Suppressor macrophage treated with lipopolysaccharide for 1 hour (primary cell): ENCODE measurements at regions not wholly inside any gene's neighbourhood (a gene's known extent, or its start where the extent isn't known, plus 50 kb on each side); places are given as distances from the start of the nearest gene placed in this dataset.

Source experiments
- DNase-seq, 3 donors: peaks; one replicate each; pipeline ENCODE4 v3.0.0-alpha.2; 2020 to 2022

DNA sequence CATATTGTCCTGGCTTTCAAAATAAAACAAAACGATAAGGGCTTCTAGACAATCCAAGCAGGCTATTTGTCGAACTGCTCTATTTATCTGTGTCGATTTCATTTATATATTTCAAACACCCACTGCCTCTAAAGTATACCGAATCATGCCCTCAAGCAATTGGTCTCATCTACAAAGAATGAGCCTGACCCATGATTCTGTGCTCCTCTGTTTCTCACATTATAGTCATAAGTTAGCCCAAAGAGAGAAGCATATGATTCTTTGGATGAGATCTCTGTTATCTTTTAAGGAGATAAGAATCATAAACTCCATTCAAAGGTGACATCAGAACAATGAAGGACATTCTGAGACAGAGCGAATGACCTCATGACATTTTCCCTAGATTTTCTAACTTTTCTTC is 191.1 kb downstream of the MAP2K6 start:
- no peak for DNase-seq

DNA sequence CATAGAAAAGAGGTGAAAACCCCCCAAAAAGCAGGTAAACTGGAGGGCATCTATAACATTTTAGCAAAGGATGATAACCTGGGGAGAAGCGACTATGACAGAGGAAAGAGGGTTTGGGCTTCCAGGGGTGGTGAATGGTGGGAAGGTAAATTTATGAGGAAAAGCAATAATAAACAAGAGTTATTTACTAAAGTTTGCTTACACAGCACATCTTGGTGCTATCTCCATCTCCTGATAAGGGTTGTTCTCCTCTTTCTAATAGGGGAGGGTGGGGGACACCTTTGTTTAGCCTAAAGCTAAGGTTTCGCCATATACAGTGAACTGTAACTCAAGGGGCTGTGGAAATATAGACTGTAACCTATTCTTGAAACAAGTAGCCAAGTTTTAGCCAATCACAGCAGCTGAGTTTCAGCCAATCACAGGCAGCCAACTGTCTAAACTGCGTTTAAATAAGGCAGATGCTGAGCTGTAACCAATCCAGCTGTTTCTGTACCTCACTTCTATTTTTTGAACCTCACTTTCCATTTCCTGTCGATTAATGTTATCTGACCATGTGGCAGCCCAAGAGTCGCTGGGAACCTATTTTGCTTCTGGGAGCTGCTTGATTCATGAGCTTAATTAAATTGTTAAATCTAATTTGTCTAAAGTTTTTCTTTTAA is 191.8 kb downstream of the MAP2K6 start:
- DNase-seq = no peak

DNA sequence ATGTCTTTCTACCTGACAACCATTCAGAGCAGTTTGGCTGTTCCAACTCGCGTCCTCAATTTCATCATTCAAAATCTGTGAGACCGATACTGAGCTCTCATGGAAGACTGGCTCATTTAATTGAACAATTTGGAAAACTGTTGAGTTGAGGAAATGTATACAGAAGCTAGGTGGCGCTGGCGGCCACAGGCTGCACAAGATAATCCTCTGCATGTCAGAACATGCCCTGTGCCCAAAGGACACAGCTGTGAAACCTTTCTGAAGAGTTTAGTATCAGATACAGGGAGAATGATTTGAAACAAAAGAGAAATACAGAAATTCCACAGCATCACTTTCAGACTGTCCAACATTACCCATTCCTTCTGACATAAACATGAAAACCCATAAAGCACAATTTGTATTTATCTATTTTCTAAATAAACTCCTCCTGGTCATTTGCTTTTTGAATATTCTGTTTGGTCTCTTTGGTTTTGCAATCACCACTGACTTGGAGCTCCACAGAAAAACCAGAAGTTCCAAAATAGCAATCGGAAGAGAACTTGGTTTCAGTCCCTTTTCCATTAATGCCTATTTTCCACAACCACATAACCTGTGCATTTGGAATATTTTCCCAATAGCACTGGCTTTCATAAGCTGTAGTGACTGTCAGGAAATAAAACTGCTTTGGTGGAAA is 192.8 kb downstream of the MAP2K6 start:
- peak; percentile 60 to 70 (median 70) for DNase-seq

DNA sequence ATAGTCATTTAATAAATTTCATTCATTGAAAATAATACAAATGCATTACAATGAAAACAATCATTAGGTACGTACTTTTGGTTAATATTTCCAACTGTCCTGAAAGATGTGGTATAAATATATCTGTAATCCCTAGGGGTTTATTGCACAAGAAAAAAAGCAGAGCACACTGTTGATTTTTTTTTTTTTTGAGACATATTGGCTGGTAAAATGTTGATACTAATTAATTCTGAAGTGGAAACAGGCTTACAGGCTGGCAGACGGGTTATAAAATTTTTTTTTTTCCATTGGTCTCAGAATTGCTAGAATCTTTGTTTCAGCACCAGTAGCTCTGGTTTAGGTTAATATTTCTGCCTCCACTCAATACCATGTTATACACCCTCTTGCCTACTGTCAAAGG is 193.6 kb downstream of the MAP2K6 start:
- no peak for DNase-seq

DNA sequence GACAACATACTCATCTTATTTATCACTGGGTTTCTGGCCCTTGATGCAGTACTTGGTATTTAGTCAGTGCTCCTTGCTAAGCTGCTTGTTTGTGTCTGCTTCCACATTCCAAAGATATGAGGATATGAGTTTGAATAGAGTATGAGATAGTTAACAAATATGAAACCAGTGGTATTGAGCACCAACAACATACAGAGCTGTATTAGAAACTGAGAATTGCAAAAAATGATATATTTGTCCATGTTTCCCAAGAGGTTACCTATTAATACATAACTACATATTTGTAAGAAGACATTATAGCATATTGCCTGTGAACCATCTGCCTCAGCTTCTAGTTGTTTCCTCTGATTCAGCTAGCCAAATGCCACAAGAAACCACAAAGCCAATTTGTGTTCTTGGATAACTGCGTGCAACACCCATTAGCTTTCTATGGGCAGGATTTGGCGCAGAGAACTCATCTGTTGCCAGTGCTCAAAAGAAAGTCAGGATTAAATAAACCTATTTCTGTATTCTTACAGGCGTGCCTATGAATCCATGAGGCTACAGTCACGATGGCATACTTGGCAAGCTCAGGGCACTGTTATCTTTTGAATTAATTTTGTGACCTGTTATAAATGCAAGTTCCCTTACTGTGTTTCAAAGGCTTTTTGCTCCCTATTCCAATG is 194.4 kb downstream of the MAP2K6 start:
- peak in 1 of 3 donors; percentile 7 for DNase-seq

DNA sequence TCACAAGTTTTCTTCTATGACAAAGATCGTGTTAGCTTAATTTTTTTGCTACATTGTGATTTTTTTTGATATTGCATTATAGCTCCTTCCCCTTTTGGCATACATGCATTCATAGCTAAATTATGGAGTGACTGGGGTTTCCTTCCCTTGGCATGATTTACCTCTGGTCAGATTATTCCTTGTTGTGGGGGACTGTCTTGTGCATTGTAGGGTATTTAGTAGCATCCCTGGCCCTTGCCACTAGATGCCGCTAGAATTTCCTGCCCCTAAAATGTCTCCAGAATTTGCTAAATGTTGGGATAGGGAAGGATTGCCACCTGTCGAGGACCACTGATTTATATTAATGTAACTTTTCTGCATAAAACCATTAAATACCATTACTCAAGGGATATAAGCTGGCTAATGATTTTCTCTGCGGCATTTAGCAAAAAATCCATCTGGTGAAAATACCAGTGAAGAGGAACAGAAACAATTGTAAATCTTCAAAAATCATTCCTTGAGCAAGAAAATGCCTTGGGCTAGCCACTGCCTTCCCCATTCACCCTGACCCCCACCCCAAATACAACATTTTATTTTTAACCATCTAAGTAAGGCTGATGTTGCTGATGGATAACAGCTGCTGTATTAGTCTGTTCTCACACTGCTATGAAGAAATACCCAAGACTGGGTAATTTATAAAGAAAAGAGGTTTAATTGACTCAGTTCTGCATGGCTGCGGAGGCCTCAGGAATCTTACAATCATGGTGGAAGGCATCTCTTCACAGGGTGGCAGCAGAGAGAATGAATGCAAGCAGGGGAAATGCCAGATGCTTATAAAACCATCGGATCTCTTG is 195.2 kb downstream of the MAP2K6 start:
- peak; percentile 17 to 27 (median 20) for DNase-seq

DNA sequence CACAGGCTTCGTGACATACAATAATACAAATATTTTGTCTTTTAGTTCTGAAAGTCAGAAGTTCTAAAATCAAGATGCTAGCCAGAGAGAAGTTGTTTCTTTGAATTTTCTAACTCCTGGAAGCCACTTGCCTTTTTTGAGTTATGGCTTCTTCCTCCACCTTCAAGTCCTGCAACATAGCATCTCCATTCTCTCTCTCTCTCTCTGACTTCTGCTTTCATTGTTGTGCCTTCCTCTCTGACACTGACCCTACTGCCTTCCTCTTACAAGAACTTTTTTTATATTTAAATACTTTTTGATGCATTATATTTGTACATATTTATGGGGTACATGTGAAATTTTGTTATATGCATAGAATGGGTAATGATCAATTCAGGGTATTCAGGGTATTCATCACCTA is 205.9 kb downstream of the MAP2K6 start:
- DNase-seq = peak in 1 of 3 donors; percentile 4

DNA sequence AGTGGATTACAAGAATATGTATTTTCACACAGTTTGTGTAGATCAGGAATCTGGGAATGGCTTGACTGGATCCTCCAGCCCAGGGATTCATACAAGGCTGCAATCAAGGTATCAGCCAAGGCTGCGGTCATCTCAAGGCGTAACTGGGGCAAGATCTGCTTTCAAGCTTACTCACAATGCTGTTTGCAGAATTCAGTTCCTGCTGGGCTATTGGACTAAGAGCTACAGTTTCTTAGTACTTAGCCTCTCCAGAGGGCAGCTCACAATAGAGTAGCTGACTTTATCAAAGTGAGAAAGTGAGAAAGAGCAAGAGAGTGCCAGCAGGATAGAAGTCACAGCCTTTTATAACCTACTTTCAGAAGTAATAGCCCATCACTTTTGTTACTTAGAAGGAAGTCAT is 211.0 kb downstream of the MAP2K6 start:
- no peak for DNase-seq

DNA sequence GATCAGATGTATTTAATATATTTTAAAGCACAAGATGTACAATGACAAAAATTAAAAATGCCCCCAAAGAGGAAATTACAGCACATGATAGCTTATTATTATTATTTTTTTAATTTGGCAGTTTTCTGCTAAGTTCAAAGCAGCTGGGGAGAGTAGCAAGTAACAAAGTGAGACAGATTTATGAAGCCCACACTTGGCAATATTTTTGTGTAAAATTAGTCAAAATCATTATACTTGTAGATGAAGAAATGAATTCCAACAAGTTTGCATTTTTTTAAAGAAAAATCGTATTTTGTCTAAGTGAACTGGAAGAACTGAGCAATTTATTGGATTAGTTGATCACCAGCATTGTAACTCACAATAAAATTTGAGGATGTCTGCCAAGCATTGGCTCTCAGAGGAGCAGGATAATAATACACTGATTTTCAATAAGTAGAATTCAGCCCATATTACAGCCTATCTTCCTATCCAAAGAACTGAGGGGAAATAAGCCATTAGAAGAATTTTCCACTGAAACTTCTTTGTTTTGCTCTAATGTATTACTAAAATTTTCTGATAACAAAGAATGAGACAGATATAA is 215.6 kb downstream of the MAP2K6 start:
- no peak for DNase-seq

DNA sequence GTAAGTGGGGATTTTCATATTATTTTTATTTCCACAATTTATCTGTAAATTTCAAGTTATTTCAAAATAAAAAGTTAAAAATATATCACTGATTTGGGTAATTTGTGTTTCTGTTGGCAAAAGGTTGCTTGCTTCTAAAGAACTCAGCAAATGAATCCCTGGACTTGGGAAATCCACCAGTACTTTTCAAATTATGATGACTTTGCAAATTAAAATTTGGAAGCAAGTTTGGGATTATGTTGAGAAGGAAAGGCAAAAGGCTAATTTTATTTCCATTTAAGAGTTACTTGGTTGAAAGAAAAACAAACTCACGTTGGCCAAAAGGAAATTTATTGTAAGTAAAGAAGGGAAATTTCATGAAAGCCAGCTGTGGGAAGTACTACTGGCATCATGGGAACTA is 220.3 kb downstream of the MAP2K6 start:
- no peak for DNase-seq

DNA sequence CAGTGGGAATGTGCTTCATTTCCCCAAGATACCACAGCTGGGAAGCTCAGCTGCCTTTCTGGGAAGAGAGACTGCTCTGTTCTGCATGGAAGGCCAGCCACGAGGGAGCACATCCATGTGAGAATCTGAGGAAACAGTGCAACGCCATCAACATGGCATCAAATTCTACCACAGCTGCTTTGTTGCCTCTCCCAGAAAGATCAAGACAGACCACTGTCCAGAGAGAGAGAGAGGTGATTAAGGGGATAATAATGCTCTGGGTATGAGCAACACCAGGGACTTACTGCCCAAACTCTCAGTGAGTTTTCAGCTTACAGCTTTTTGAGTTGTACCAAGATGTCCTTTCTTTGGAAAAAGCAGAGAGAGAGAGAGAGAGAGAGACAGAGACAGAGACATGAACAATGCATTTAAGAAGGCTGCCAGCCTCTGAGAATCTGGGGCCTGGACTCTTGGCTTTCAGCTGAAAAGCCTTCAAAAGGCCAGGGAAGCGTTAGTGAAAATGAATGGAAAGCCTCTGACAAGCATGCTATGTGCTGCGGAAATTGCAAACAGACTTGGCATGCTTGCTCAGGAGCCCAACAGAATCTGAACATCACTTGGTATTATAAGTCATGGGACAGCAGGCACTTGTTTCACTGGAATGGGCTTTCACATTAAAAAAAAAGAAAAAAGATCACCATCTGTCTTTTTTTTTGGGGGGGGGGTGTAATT is 223.1 kb downstream of the MAP2K6 start:
- DNase-seq = no peak

DNA sequence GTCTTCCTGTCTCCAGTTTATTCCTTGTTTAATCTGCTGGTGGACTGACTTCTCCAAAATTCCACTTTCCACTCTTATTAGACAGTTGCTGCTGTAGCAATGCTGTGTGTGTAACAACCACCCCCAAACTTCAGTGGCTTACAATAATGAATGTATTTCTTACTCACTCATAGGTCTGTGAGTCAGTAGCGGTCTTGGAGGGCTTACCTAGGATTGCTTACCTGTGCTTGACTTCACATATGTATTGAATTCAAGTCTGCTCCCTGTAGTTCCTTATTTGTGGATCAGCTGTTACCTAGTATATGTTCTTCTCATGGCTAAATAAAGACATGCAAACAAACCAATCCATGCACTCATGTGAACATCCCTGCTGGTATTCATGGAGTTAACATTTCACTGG is 224.6 kb downstream of the MAP2K6 start:
- DNase-seq = no peak

DNA sequence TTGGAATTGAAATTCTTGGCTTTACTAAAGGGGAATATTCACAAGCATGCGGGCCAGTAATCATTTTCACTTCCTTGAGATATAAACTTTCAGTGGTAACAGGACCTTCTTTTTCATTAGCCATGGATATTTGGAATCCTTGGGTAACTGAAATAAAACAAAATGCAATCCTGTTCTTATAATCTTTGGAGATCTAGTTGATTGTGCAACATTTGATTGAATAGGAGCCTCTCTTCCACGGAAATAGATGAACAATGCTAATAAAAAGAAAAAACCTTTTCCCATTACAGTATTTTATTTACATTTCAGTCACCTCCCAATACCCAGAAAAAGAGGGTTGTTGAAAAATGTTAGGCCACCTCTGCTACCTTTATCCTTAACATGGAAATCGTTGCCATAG is 225.6 kb downstream of the MAP2K6 start:
- DNase-seq = no peak

DNA sequence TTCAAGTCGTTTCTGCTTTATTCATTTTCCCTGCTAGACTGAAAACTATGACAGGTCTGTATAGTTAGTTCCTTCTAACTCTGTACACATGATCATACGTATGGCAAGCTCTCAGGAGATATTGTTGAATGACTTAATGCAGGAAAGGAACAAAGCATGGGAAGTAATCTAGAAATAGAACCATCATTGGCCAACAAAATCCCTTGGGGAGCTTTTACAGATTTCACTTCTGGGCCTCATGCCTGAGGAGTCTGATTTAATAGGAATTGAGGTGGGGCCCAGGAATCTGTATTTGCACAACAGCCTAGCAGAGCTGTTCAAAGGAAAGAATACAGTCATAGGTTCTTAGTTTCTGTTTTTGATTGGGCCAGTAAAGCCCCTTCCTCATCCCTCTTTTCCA is 229.2 kb downstream of the MAP2K6 start:
- peak in 1 of 3 donors; percentile 3 for DNase-seq

DNA sequence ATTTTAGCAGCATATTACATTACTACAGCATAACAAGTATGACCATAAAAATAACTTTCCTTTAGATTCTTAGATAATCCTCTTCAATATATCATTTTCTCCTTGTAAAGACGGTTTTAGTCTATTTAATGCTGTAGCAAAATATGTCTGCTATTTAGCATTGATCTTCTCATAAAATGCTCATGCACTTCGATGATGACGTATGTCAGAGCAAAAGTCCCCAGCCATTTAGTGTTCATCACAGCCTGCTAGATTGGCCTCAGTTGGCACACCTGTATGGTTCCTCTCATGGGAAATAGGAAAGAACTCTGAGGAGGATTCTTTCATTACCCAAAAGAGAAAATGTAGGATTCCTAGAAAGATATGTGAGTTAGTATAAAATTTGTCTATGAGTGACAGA is 232.2 kb downstream of the MAP2K6 start:
- no peak for DNase-seq

DNA sequence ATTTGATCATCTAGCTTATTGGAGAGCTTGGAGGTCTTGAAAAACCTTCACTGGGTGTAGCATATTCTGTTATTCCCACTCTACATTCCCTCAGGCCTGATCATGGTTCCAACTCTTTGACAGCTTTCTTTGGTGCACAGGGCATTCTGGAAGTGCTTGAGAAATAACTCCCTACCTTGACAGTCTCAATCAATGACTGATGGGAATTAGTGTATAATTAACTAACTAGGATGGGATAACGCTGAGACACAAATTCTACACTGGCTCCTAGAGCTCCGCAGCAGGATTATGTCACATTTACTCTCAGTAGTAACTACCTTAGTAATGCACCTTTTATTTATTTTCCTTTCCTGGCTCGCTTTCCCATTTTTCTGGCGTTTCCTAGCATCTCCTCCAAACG is 236.4 kb downstream of the MAP2K6 start:
- DNase-seq = no peak

DNA sequence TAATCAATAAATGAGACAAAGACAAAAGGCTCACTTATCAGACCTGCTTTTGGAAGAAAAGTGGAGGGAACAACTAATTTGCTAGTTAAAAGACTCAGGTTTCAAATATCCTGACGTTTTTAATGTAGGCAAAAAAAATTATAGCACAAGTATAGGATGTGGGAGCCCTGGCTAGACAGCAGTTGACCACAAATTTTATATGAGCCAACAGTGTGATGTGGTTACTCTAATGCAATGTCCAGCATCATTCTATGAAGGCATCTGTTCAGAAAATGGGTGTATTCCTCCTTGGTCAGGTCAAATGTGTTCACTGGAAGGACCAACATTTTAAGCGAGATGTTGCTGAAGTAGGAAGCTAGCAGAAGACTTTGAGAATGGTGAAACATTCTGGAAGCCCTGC is 237.4 kb downstream of the MAP2K6 start:
- no peak for DNase-seq

DNA sequence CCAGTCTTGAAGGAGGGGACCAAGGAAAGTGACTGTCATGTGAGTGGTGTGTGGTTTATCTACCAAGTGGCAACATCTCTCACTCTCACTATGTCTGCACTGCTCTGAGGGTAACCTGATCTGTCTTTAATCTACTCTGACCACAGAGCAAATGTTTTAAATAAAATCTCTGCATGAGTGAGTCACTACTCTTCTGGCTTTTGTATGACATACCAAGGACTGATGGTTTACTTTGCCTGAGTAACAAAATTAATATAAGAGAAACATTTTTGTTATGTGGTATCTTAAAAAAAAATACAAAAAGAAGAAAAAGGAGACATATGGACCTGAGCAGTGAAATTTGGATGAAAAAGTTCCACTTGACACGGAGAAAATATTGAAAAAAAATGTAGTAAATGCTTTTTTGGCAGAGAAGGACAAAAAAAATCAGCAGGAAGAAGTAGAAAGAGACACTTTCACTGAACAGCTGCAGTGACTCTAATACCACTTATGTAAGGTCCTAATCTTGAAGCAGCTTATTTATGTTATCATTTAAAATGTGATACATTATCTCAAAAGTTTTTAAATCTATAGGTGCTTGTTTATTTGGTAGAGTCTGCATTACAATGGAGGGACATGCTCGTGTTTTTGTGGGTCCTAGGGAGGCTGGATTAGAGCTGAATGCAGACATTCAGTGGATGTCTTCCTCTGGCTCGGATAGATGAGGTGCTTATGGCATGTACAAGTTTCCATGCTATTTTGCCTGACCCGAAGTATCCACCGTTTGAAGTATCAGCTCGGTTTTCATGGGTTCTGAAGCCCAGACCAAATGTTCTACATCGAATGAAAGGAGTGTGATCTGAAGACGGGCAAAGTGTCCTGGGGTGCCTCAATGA is 240.7 kb downstream of the MAP2K6 start:
- DNase-seq = no peak

DNA sequence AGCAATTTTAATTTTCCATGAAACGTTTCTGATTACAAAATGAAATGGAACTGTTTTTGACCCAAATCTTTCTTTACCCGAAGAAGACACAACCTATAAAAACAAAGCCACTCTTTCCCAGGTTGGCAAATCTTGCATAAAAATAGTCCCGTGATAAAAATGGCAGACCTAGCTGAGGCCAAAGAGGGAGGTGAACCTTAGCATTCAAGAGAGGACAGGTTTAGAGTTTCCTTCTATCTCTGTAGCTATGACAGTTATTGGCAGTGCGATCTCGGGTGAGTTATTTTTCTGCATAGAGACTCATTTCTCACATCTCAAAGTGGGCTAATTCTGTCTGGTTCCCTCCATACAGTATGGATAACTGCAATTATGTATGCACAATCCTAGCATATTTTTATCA is 241.4 kb downstream of the MAP2K6 start:
- DNase-seq = no peak

DNA sequence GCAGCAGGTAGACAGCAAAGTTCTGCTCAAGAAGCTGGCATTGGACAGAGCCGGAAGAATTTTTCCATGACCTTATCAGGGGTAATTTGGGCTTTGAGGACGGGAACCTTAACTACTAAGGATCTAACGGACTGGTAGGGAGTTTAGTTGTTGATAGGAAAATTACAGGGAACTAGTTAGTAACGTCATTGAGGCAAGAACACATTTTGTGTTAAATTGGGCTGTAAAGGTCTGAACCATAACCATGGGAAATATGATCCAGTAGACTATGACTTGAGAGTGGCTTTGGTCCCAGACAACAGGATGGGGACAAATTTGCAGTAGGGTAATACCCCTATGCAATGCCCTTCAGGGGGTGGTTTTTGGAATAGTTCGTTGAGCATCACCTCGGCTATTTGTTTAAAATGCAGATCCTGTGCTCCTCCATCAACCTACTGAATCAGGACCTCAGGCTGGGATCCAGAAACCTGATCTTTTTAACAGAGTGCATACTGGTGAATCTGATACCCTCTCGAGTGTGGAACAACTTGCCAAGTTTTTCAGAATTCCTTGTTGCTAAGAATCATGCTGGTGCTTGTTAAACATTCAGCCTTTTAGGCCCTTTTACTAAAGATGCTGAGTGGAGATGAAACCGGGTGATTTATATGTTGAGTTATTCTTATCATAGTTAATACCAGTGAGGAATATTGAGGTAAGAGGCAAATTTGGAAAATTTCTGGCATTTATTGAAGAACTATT is 255.1 kb downstream of the MAP2K6 start:
- no peak for DNase-seq

DNA sequence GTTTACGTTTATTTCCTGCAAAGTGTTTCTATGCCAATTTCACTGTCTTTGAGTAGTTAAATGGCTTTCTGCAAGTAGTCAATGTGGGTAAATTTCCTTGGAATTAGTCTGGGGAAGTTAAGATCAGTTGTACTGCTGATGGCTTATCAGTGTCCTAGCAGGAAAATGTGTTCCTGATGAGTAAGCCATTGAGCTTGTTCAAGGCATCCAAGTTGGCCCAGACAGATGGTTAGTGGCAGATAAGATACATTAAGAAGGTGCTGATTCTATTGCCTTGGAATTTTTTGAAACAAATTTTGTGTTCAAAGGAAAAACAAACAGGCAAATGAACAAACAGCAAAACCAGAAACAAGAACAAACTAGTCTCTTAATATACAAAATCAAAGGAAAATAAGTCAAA is 258.4 kb downstream of the MAP2K6 start:
- DNase-seq = no peak
